Colonic mucosa (tissue), 4 donors: ENCODE measurements at regions not wholly inside any gene's neighbourhood (a gene's known extent, or its start where the extent isn't known, plus 50 kb on each side); places are given as distances from the start of the nearest gene placed in this dataset.

Source experiments
- DNase-seq: peaks from one replicate; pipeline ENCODE4 v3.0.0-alpha.2; 2020
- H3K27ac ChIP-seq: fragments of 200-600 bp; one replicate; pipeline ENCODE4 v1.8.0; 2021
- H3K27me3 ChIP-seq: fragments of 200-600 bp; one replicate; pipeline ENCODE4 v1.8.0; 2021
- H3K36me3 ChIP-seq: fragments of 200-600 bp; one replicate; pipeline ENCODE4 v1.8.0; 2021
- H3K4me1 ChIP-seq: fragments of 200-600 bp; one replicate; pipeline ENCODE4 v1.8.0; 2021; ENCODE audit warnings: mild to moderate bottlenecking
- H3K4me3 ChIP-seq: fragments of 200-600 bp; one replicate; pipeline ENCODE4 v1.8.0; 2021
- H3K9ac ChIP-seq, 2 donors: one replicate each; pipeline ENCODE4 v1.7.0; 2013; ENCODE audit warnings: control low read depth in 2 of 2, low read depth in 2 of 2, low read length in 2 of 2
- H3K9me3 ChIP-seq: fragments of 200-600 bp; one replicate; pipeline ENCODE4 v1.8.0; 2021
- intact Hi-C: fragments of 100-400 bp; cut with DNase I; formaldehyde crosslinking; loops from one replicate; pipeline ENCODE4 v1.14.1; 2022
- TF ChIP-seq, protein P1 (sequence below): fragments of 200-600 bp; IDR thresholded peaks from one replicate; pipeline ENCODE4 v1.8.0; 2022; ENCODE audit warnings: antibody characterized with exemption, mild to moderate bottlenecking
- donor health status: healthy.
- donor health status: DM: no; HTN: no; CAD: no.
- donor health status: DM: no; HTN: no; CAD: no.

DNA sequence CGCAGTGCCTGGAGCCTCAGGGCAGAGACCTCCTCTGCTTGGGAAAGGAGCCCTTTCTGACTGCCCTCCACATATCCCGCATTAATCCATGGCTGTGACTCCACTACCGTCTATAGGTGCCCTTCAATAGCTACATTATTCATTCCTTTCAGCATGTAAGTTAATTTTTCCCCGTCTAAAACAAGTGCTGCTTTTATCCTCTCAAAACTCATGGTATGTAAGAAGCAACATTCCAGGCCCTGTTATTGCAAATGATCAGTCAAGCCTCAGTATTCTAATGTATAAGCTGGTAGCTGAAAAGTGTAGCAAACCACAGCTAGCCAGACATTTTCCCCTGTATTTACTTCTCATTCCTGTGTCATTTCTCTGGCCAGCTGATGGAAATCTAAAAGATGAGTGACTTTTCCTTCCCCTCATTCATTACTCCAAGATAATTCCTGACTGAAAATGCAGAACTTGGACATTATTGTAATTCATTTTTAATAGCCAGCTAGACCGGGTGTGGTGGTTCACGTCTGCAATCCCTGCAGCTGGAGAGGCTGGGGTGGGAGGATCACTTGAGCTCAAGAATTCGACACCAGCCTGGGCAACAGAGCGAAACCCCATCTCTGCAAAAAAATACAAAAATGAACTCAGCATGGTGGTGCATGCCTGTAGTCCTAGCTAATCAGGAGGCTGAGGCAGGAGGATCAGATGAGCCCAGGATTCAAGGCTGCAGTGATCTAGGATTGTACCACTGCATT, 88.5 kb upstream of the SOD1 start:
- Histone ChIP-seq H3K27ac (no peak overlapping the region), H3K4me3 (no peak overlapping the region), H3K9me3 (no peaks in the 10 kb centered on the region), H3K9ac (no peak overlapping the region), H3K4me1 (no peaks in the 10 kb centered on the region), H3K36me3 (no peaks in the 10 kb centered on the region), H3K27me3 (no peaks in the 10 kb centered on the region)
- intact Hi-C loops, result no loop called here
- no peak for DNase-seq
- TF ChIP-seq, protein P1, sequence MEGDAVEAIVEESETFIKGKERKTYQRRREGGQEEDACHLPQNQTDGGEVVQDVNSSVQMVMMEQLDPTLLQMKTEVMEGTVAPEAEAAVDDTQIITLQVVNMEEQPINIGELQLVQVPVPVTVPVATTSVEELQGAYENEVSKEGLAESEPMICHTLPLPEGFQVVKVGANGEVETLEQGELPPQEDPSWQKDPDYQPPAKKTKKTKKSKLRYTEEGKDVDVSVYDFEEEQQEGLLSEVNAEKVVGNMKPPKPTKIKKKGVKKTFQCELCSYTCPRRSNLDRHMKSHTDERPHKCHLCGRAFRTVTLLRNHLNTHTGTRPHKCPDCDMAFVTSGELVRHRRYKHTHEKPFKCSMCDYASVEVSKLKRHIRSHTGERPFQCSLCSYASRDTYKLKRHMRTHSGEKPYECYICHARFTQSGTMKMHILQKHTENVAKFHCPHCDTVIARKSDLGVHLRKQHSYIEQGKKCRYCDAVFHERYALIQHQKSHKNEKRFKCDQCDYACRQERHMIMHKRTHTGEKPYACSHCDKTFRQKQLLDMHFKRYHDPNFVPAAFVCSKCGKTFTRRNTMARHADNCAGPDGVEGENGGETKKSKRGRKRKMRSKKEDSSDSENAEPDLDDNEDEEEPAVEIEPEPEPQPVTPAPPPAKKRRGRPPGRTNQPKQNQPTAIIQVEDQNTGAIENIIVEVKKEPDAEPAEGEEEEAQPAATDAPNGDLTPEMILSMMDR, result no peak

DNA sequence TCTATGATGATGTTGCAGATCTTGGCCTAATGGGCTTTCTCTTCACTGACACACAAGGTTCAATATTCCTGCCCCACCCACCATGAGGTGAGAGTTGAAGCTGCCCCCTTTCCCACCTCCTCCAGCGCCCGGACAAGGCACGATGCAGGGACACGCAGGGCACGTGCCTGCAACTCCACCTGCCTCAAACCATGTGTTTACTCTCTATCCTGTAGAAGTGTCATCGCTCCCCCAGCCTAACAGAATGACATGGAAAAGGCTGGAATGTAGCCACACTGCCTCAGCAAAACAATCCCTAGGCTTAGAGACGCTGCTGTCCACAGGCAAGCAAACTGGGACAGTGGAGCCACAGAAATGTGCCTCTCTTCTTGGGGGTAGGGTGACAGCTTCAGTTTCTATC, 92.9 kb upstream of the SOD1 start:
- DNase-seq, result no peak
- Histone ChIP-seq H3K4me1 (no peaks in the 10 kb centered on the region), H3K27me3 (no peaks in the 10 kb centered on the region), H3K9ac (no peak overlapping the region), H3K9me3 (no peaks in the 10 kb centered on the region), H3K27ac (no peak overlapping the region), H3K4me3 (no peak overlapping the region), H3K36me3 (no peaks in the 10 kb centered on the region)
- intact Hi-C loops, result no loop called here
- TF ChIP-seq, protein P1, result no peak

DNA sequence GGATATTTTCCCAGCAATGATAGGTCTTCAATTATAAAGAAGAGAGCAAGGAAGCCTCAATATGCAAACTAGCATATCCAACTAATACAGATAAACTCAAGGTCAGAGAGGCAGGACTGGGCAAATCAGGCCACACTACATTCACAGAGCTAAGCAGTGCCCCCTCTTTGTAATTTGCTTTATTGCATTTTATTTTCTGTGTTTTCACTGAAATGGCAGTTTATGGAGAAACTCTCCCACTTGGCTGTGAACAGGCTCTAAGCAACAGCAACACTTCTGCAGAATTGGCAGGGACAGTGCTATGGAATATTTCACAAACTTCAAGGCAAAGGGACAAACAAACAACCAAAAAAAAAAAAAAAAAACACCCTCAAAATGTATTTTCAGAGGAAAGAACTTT, 93.4 kb upstream of the SOD1 start:
- intact Hi-C loops, result no loop called here
- H3K9ac ChIP-seq, result no peak overlapping the region
- H3K4me1 ChIP-seq, result no peaks in the 10 kb centered on the region

DNA sequence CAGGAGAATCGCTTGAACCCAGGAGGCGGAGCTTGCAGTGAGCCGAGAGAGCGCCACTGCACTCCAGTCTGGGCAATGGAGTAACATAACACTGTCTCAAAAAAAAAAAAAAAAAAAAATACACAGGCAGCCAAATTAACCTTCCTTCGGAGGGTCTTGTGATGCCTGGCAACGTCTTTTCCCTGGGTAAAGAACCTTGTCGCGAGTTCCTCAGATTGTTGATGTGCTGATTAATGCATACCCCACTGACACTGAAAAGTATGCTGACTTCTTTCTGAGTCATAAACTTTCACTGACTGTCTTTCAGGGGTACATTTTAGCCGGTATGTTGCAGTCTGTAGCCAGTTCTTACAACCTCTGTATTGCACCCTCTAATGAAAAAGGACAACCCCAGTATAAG, 95.1 kb upstream of the SOD1 start:
- intact Hi-C loops, result no loop called here
- Histone ChIP-seq H3K27me3 (no peaks in the 10 kb centered on the region), H3K4me1 (no peaks in the 10 kb centered on the region), H3K36me3 (no peaks in the 10 kb centered on the region), H3K9me3 (no peaks in the 10 kb centered on the region), H3K4me3 (no peak overlapping the region), H3K27ac (no peak overlapping the region), H3K9ac (no peak overlapping the region)
- no peak for DNase-seq
- TF ChIP-seq, protein P1, result no peak

More for the DNA sequence above, 93.4 kb upstream of the SOD1 start:
- Histone ChIP-seq H3K27ac (no peak overlapping the region), H3K27me3 (no peaks in the 10 kb centered on the region), H3K4me3 (no peak overlapping the region), H3K9me3 (no peaks in the 10 kb centered on the region), H3K36me3 (no peaks in the 10 kb centered on the region)
- no peak for DNase-seq
- TF ChIP-seq, protein P1, result no peak

DNA sequence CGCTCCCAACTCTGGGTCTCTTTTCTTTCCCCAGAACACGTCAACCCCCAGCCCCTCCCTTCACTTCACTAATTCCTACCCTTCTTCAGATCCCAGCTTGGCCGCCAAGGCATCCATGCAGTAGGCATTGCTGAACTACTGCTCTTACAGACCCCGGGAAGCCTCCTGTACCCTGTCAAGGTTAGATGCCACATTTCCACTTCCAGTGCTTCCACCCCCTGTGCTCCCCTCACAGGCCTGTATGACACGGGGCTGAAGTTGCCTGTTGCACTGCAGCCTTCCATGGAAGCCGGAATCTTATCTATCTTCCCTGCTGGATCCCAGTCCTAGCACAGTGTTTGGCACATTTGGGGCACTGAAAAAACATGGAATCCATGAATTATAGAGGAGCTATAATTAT, 99.0 kb upstream of the SOD1 start:
- no peak for DNase-seq
- Histone ChIP-seq H3K4me1 (no peaks in the 10 kb centered on the region), H3K27me3 (peaks cover 12% of the 10 kb centered on the region), H3K4me3 (no peak overlapping the region), H3K9me3 (no peaks in the 10 kb centered on the region), H3K36me3 (no peaks in the 10 kb centered on the region), H3K27ac (no peak overlapping the region), H3K9ac (no peak overlapping the region)
- intact Hi-C loops, result no loop called here
- TF ChIP-seq, protein P1, result no peak
